IMR-90 (cell line): ENCODE measurements at regions not wholly inside any gene's neighbourhood (a gene's known extent, or its start where the extent isn't known, plus 50 kb on each side); places are given as distances from the start of the nearest gene placed in this dataset.

Experiments used
- ATAC-seq: fragments of 200-7000 bp; cut with Tn5 transposase; 2 replicates; pipeline ENCODE4 v1.9.1; 2020; ENCODE audit warnings: low read depth, mild to moderate bottlenecking, moderate library complexity
- BruUV-seq: library from RNA; stranded (reverse); fragments of 400-500 nt; replicated peaks from 2 replicates; lab custom pipeline; 2021; lab: Mats Ljungman, UMichigan
- CTCF ChIA-PET: fragments of 300-600 bp; formaldehyde crosslinking; extraction: SDS; loops from one replicate; lab custom pipeline; 2021; ENCODE audit warnings: antibody characterized with exemption; lab: Yijun Ruan, JAX
- POLR2A ChIA-PET: fragments of 300-600 bp; sonication (Branson Sonifier 250); formaldehyde crosslinking; loops from one replicate; lab custom pipeline; 2022; ENCODE audit warnings: antibody characterized with exemption; ENCODE audit not compliant: unreplicated experiment; lab: Charles Lee
- DNase-seq: peaks from one replicate; pipeline ENCODE4 v3.0.0; 2013
- H2AFZ ChIP-seq: replicated peaks from 2 replicates; pipeline ENCODE3; 2013; ENCODE audit warnings: low read length, mild to moderate bottlenecking; ENCODE audit not compliant: poor library complexity
- H2AK5ac ChIP-seq: 2 replicates; pipeline ENCODE4 v1.6.1; 2013; ENCODE audit warnings: low read depth, low read length, inconsistent platforms
- H2AK9ac ChIP-seq: replicated peaks from 2 replicates; pipeline ENCODE3; 2013; ENCODE audit warnings: mild to moderate bottlenecking, low read depth, low read length, moderate library complexity; ENCODE audit not compliant: poor library complexity
- H2BK120ac ChIP-seq: 2 replicates; pipeline ENCODE4 v1.6.1; 2013; ENCODE audit warnings: low read depth, low read length, inconsistent platforms
- H2BK15ac ChIP-seq: 3 replicates; pipeline ENCODE4 v1.6.1; 2013; ENCODE audit warnings: low read depth, low read length, inconsistent platforms
- H2BK20ac ChIP-seq: 2 replicates; pipeline ENCODE4 v1.6.1; 2013; ENCODE audit warnings: low read depth, mild to moderate bottlenecking, inconsistent platforms, low read length, moderate library complexity
- H2BK5ac ChIP-seq: 2 replicates; pipeline ENCODE4 v1.6.1; 2013; ENCODE audit warnings: mild to moderate bottlenecking, low read depth, low read length, inconsistent platforms; ENCODE audit not compliant: poor library complexity, severe bottlenecking
- H3K14ac ChIP-seq: replicated peaks from 2 replicates; pipeline ENCODE4 v1.6.1; 2013; ENCODE audit warnings: low read depth, low read length, inconsistent platforms
- H3K18ac ChIP-seq: 2 replicates; pipeline ENCODE4 v1.6.1; 2013; ENCODE audit warnings: low read depth, low read length, control low read depth
- H3K23ac ChIP-seq: 2 replicates; pipeline ENCODE4 v1.6.1; 2013; ENCODE audit warnings: low read depth, low read length, inconsistent platforms
- H3K27ac ChIP-seq: 2 replicates; pipeline ENCODE4 v1.5.1; 2013; ENCODE audit warnings: mild to moderate bottlenecking, control low read depth, low read length; ENCODE audit not compliant: insufficient read depth
- H3K27me3 ChIP-seq: 2 replicates; pipeline ENCODE4 v1.6.1; 2013; ENCODE audit warnings: low read length; ENCODE audit not compliant: control insufficient read depth, insufficient read depth
- H3K36me3 ChIP-seq: 2 replicates; pipeline ENCODE4 v1.6.1; 2013; ENCODE audit warnings: low read length, mixed read lengths; ENCODE audit not compliant: control insufficient read depth, insufficient read depth
- H3K4ac ChIP-seq: 2 replicates; pipeline ENCODE4 v1.6.1; 2013; ENCODE audit warnings: low read depth, low read length, inconsistent platforms
- H3K4me1 ChIP-seq: 2 replicates; pipeline ENCODE4 v1.6.1; 2013; ENCODE audit warnings: low read length, mixed read lengths; ENCODE audit not compliant: control insufficient read depth, insufficient read depth
- H3K4me2 ChIP-seq: 2 replicates; pipeline ENCODE4 v1.6.1; 2013; ENCODE audit warnings: low read depth, mild to moderate bottlenecking, control low read depth, low read length, moderate library complexity
- H3K4me3 ChIP-seq: 2 replicates; pipeline ENCODE4 v1.5.1; 2013; ENCODE audit warnings: low read depth, mild to moderate bottlenecking, control low read depth, low read length, moderate library complexity; ENCODE audit not compliant: insufficient read depth
- H3K56ac ChIP-seq: 2 replicates; pipeline ENCODE4 v1.6.1; 2013; ENCODE audit warnings: low read length, inconsistent platforms; ENCODE audit not compliant: insufficient read depth; ENCODE audit errors: extremely low read depth
- H3K79me1 ChIP-seq, 2 experiments: 2 replicates each; pipeline ENCODE4 v1.6.1; 2013; ENCODE audit warnings: low read length in 2 of 2, inconsistent platforms in 1 of 2, low read depth in 1 of 2
- H3K9ac ChIP-seq: 2 replicates; pipeline ENCODE4 v1.6.1; 2013; ENCODE audit warnings: low read depth, low read length, control low read depth
- H3K9me1 ChIP-seq: 2 replicates; pipeline ENCODE4 v1.6.1; 2013; ENCODE audit warnings: low read length, inconsistent platforms; ENCODE audit not compliant: insufficient read depth
- H3K9me3 ChIP-seq: 2 replicates; pipeline ENCODE4 v1.6.1; 2013; ENCODE audit warnings: low read length; ENCODE audit not compliant: control insufficient read depth, insufficient read depth
- H4K20me1 ChIP-seq: 2 replicates; pipeline ENCODE4 v1.6.1; 2013; ENCODE audit warnings: low read length, inconsistent platforms; ENCODE audit not compliant: insufficient read depth
- H4K5ac ChIP-seq: 2 replicates; pipeline ENCODE4 v1.6.1; 2013; ENCODE audit warnings: mild to moderate bottlenecking, low read depth, low read length, control low read depth
- H4K8ac ChIP-seq, 2 experiments: 2 replicates each; pipeline ENCODE4 v1.6.1; 2013; ENCODE audit warnings: low read depth in 2 of 2, low read length in 2 of 2, control low read depth in 1 of 2, inconsistent platforms in 1 of 2
- H4K91ac ChIP-seq: 2 replicates; pipeline ENCODE4 v1.6.1; 2013; ENCODE audit warnings: low read depth, low read length, inconsistent platforms; ENCODE audit not compliant: insufficient read depth
- CHD1 ChIP-seq: IDR thresholded peaks from 2 replicates; pipeline ENCODE4 v1.6.1; 2012; ENCODE audit warnings: low read depth, low read length, improper control_type of control experiment
- MAFK ChIP-seq: IDR thresholded peaks from 2 replicates; pipeline ENCODE4 v1.6.1; 2012; ENCODE audit warnings: low read depth, low read length, improper control_type of control experiment
- MAZ ChIP-seq: IDR thresholded peaks from 2 replicates; pipeline ENCODE4 v1.6.1; 2012; ENCODE audit warnings: low read depth, mild to moderate bottlenecking, low read length, improper control_type of control experiment, moderate library complexity, borderline replicate concordance
- NFE2L2 ChIP-seq: fragments of 150-350 bp; IDR thresholded peaks from 2 replicates; pipeline ENCODE4 v1.6.1; 2016; ENCODE audit warnings: low read depth, mild to moderate bottlenecking, low read length
- POLR2A ChIP-seq: IDR thresholded peaks from 2 replicates; pipeline ENCODE4 v1.6.1; 2012; ENCODE audit warnings: mild to moderate bottlenecking, low read depth, low read length
- RAD21 ChIP-seq: IDR thresholded peaks from 2 replicates; pipeline ENCODE4 v1.6.1; 2012; ENCODE audit warnings: low read length, improper control_type of control experiment
- RCOR1 ChIP-seq: IDR thresholded peaks from 2 replicates; pipeline ENCODE4 v1.6.1; 2012; ENCODE audit warnings: mild to moderate bottlenecking, low read length, improper control_type of control experiment; ENCODE audit not compliant: insufficient replicate concordance
- WGBS, 2 experiments: methylation state at CpG; one replicate each; pipeline versions ENCODE4 v1.1.5 to v1.1.7; 2013; ENCODE audit warnings: missing lambda C conversion rate in 2 of 2; ENCODE audit not compliant: insufficient read length in 1 of 2; ENCODE audit errors: extremely low coverage in 2 of 2; 5-methylcytosine and 5-hydroxymethylcytosine counted together
- dilution Hi-C: fragments of 300-500 bp; cut with HindIII; formaldehyde crosslinking; loops from one replicate; pipeline ENCODE4 v1.14.3; 2018; ENCODE audit warnings: low sequenced_read_pairs; ENCODE audit not compliant: unreplicated experiment
- in situ Hi-C: fragments of 300-500 bp; cut with MboI; formaldehyde crosslinking; loops from 3 replicates; pipeline ENCODE4 v1.14.3; 2019; ENCODE audit warnings: low sequenced_read_pairs, inconsistent platforms, mixed read lengths
- intact Hi-C: fragments of 100-400 bp; cut with micrococcal nuclease; formaldehyde crosslinking; loops from 2 replicates; pipeline ENCODE4 v1.10.0; 2022
- TF ChIP-seq, protein P1 (sequence below): fragments of 150-350 bp; IDR thresholded peaks from 2 replicates; pipeline ENCODE4 v1.6.1; 2017; ENCODE audit warnings: mild to moderate bottlenecking, antibody characterized with exemption, low read length, low read depth

DNA sequence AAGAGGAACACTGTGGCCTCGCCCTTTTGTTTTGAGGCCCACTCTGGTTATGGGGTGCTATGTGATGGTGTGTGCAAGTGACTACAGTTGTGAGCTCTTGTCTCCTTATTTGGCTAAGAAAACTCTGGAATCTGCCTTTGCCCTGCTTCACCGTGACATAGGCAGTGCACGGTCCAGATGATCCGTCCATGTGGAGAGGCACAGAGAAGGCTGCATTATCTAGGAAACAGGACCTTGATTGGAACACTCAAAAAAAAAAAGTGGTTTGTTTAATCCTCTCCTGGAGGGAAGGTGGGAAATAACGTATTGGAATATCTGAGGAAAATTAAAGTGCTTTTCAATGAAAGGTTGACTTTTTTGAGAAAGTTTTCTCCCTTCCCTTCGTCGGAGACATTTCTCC is 233.3 kb downstream of the CHD9NB start:
- H3K9me3 ChIP-seq, result peaks cover 2% of the 10 kb centered on the region
- no peak for ATAC-seq

More for the DNA sequence above, 233.3 kb downstream of the CHD9NB start:
- no peak overlapping the region for H3K14ac ChIP-seq
- ChIA-PET CTCF (no interaction called here), POLR2A (no interaction called here)
- no peak overlapping the region for H3K4me3 ChIP-seq
- intact Hi-C loops (no loop called here), in situ Hi-C loops (no loop called here), dilution Hi-C loops (no loop called here)
- H4K8ac ChIP-seq, result no peak overlapping the region
- no peaks in the 10 kb centered on the region for H3K79me1 ChIP-seq
- H2AK9ac ChIP-seq, result no peak overlapping the region
- no peak overlapping the region for H3K18ac ChIP-seq
- H2BK120ac ChIP-seq, result no peak overlapping the region
- WGBS, 2 experiments, result no CpG with 5 or more reads among the region's 7 CpGs
- H4K91ac ChIP-seq, result no peak overlapping the region
- TF ChIP-seq, protein P1, sequence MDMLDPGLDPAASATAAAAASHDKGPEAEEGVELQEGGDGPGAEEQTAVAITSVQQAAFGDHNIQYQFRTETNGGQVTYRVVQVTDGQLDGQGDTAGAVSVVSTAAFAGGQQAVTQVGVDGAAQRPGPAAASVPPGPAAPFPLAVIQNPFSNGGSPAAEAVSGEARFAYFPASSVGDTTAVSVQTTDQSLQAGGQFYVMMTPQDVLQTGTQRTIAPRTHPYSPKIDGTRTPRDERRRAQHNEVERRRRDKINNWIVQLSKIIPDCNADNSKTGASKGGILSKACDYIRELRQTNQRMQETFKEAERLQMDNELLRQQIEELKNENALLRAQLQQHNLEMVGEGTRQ, result no peak
- TF ChIP-seq CHD1 (no peak), RCOR1 (no peak), RAD21 (no peak), NFE2L2 (no peak), MAFK (no peak), POLR2A (no peak), MAZ (no peak)
- H3K36me3 ChIP-seq, result no peaks in the 10 kb centered on the region
- no peak overlapping the region for H3K56ac ChIP-seq
- H3K4me2 ChIP-seq, result no peak overlapping the region
- no peak overlapping the region for H2AK5ac ChIP-seq
- H3K27me3 ChIP-seq, result no peaks in the 10 kb centered on the region
- no peak for DNase-seq
- no peak overlapping the region for H3K9ac ChIP-seq
- H2AFZ ChIP-seq, result no peak overlapping the region
- H2BK5ac ChIP-seq, result no peak overlapping the region
- no peak overlapping the region for H3K4ac ChIP-seq
- no peaks in the 10 kb centered on the region for H4K20me1 ChIP-seq
- no peak overlapping the region for H3K27ac ChIP-seq
- no peak overlapping the region for H2BK20ac ChIP-seq
- no peak overlapping the region for H2BK15ac ChIP-seq
- no peaks in the 10 kb centered on the region for H3K9me1 ChIP-seq
- no peaks in the 10 kb centered on the region for H3K4me1 ChIP-seq
- H3K23ac ChIP-seq, result no peak overlapping the region
- BruUV-seq, result no TSS peak
- H4K5ac ChIP-seq, result no peak overlapping the region
